D721Med (cell line): ENCODE measurements at regions not wholly inside any gene's neighbourhood (a gene's known extent, or its start where the extent isn't known, plus 50 kb on each side); places are given as distances from the start of the nearest gene placed in this dataset.

Experiments used
- DNase-seq: peaks from one replicate; pipeline ENCODE4 v3.0.0; 2011; ENCODE audit warnings: low spot score; ENCODE audit not compliant: insufficient read length
- FAIRE-seq: peaks from 2 replicates; lab custom pipeline; 2011; peaks lifted over from hg19 to GRCh38; lab: Jason Lieb, UNC
- TF ChIP-seq, protein P1 (sequence below): IDR thresholded peaks from 2 replicates; pipeline ENCODE4 v1.5.1; 2012; ENCODE audit warnings: mild to moderate bottlenecking, control low read depth; ENCODE audit not compliant: insufficient read depth; ENCODE audit errors: missing control alignments

DNA sequence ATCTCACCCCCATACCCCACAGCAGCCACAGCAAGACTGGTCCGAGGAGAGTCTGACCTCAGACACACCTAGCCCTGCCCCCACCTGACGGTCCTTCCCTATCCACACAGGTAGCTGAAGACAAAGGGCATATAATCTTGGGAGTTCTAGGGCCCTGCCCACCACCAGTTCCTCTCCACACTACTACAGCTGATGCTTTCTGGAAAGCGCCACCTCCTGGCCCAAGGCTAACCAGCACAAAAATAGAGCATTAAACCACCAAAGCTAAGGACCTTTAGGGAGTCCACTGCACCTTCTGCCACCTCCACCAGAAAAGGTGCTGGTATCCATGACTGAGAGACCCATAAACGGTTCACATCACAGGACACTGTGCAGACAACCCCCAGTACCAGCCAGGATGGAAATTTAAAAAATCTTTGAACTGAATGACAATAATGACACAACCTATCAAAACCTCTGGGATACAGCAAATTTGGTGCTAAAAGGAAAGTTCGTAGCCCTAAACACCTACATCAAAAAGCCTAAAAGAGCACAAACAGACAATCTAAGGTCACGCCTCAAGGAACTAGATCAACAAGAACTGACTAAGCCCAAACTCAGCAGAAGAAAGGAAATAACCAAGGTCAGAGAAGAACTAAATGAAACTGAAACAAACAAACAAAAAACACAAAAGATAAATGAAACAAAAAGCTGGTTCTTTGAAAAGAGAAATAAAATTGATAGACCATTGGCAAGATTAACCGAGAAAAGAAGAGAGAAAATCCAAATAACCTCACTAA, 122.1 kb upstream of the TPRG1 start:
- TF ChIP-seq, protein P1, sequence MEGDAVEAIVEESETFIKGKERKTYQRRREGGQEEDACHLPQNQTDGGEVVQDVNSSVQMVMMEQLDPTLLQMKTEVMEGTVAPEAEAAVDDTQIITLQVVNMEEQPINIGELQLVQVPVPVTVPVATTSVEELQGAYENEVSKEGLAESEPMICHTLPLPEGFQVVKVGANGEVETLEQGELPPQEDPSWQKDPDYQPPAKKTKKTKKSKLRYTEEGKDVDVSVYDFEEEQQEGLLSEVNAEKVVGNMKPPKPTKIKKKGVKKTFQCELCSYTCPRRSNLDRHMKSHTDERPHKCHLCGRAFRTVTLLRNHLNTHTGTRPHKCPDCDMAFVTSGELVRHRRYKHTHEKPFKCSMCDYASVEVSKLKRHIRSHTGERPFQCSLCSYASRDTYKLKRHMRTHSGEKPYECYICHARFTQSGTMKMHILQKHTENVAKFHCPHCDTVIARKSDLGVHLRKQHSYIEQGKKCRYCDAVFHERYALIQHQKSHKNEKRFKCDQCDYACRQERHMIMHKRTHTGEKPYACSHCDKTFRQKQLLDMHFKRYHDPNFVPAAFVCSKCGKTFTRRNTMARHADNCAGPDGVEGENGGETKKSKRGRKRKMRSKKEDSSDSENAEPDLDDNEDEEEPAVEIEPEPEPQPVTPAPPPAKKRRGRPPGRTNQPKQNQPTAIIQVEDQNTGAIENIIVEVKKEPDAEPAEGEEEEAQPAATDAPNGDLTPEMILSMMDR, result no peak
- DNase-seq (no peak), FAIRE-seq (no peak)

DNA sequence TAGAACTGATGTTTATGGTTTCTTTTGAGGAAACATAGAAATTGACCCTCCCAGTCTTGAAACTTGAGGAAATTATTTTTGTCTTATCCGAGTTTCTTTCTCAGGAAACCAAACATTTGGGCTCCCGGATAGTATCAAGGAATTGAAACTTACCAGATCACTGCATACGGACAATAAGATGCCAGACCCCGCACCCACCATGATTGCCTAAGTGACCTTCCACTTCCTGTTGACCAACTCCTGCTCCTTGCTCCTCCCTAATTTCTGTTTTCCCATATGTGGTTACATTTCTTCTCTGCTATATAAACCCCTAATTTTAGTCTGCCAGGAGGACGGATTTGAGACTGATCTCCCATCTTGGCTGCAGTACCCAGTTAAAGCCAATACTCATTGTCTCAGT, 118.4 kb upstream of the TPRG1 start:
- TF ChIP-seq, protein P1, result no peak
- FAIRE-seq (no peak), DNase-seq (no peak)

DNA sequence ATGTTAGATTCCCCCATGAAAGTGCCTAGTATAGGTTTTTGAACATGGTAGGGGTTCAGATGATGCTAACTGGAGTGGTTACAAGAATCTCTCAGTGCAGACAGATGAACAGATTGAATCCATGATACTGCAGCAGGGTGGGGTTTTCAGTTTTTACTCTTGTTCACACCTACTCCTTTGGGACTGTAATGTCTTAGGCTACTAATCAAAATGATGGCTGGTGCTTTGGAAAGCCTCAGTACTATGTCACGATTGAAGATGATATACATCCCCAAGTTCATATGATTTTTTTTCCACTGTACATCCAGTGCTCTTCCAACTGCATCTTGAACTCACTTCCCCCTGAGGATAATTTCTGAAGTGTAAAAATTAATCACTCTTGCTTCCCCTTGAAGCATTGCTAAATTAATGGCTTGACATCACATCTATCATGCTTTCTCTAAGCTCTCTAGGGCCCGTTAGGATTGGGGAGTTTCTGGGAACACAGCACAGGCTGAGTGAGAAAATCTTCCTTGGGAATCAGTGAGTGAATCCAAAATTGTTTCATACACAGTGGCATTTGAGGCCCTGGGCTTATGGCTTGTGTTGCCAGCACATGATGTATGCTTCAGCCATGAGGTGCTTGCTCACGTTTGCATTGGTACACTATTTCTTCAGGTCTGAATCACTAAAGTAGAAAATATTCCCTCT, 115.0 kb upstream of the TPRG1 start:
- TF ChIP-seq, protein P1, result no peak
- no peak for FAIRE-seq
- DNase-seq, result no peak

DNA sequence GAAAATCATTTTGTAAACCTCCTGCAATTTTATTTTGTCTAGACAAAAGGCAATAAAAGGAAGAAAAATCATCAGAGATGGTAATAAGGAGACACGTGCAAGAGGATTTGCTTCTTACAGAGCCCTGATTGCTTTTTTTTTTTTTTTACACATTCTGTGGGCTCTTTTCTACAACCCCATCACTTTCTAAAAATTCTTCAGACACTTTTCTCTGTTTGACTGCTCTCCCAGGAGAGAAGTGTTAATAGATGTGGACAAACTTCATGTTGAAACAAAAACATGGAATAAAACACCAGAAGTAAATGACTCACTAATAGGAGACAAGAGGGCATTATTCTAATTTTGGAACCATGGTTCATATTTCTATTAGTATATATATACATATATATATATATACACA, 114.4 kb upstream of the TPRG1 start:
- DNase-seq (no peak), FAIRE-seq (no peak)

DNA sequence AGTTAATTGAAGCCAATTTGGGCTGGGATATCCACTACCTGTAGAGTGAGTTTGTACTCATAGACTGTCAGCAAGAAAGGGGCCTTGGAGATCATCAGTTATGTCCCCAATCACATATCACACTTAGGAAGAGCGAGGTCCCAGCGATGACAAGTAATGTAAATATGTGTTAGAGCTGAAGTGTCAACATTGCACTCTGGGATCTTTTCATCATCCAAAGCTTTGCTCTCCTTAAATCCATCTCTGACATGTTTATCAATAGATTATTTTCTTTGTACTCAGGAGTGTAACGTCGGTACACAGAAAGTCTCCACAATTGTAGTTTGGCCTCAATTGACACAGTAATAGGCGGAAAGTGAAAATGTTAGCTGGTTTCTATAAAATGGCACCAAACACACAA, 113.7 kb upstream of the TPRG1 start:
- TF ChIP-seq, protein P1, result no peak
- FAIRE-seq, result no peak
- DNase-seq, result no peak

More for the DNA sequence above, 114.4 kb upstream of the TPRG1 start:
- TF ChIP-seq, protein P1, result no peak

DNA sequence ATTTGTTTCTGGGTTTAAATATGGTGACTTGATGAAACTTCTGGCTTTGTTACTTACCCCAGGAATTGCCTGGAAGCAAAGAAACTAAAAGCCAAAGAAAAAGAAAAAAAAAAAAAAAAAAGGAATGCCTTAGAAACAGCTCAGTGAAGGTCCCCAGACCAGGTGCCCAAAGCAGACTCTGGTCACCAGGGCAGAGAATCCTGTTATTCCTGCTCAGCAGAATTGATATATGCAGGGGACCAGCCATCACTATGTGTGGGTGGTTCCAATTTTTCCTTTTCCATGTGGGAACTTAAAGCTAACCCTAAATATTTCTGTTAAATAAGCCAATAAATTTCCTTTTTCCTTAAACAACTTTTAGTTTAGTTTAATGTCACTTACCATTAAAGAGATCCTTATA, 100.8 kb upstream of the TPRG1 start:
- no peak for DNase-seq
- TF ChIP-seq, protein P1, result no peak
- FAIRE-seq, result no peak

DNA sequence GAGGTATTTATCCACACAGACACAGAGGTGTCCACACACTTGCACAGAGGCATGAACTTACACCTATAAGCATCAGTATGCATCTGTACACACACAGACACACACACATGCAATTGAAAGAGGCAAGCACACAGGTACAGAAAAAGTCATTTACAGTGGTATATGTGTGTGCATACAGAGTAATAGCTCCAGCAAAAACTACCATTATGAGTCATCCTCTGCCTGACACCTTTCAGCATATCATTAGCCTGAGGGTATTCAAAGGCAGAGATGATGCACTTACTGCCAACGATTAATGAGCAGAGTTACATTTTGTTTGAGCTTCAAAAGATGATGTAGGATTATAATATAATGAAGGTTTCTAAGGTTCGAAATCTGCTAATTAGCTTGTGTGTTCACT, 100.3 kb upstream of the TPRG1 start:
- TF ChIP-seq, protein P1, result no peak
- DNase-seq, result no peak
- FAIRE-seq, result no peak
